ENCODE measurements at regions not wholly inside any gene's neighbourhood (a gene's known extent, or its start where the extent isn't known, plus 50 kb on each side); places are given as distances from the start of the nearest gene placed in this dataset.

- DNase-seq = no peak
- intact Hi-C loops (cut with DNase I) = no loop called here
- WGBS, 2 donors = 55 to 78% methylated on average over 6 of the region's 6 CpGs
- peaks cover 0 to 15% (median 6%) of the 10 kb centered on the region in 3 donors for H3K9me3 ChIP-seq
- TF ChIP-seq CTCF (IDR thresholded peaks at IDR 0.05) (no peak), POLR2A (IDR thresholded peaks at IDR 0.05) (no peak)
- peak overlapping the region in 2 of 4 donors; percentile 21 to 40 for H3K27ac ChIP-seq
- H3K4me3 ChIP-seq = no peak overlapping the region
- peaks cover 0 to 13% (median 0%) of the 10 kb centered on the region in 3 donors for H3K4me1 ChIP-seq
- no peaks in the 10 kb centered on the region for H3K27me3 ChIP-seq
- H3K36me3 ChIP-seq = no peaks in the 10 kb centered on the region
These were observed 70.3 kb upstream of the SH3PXD2B start for GRCh38 chr5:172524573-172525021.

GRCh38 chr5:172523146-172523745, 68.9 kb upstream of the SH3PXD2B start:
- peak overlapping the region in 3 of 4 donors; percentile 9 to 21 (median 16) for H3K27ac ChIP-seq
- H3K4me1 ChIP-seq = peaks cover 0 to 13% (median 0%) of the 10 kb centered on the region in 3 donors
- peaks cover 0 to 15% (median 6%) of the 10 kb centered on the region in 3 donors for H3K9me3 ChIP-seq
- DNase-seq = no peak
- intact Hi-C loops (cut with DNase I) = no loop called here
- no peaks in the 10 kb centered on the region for H3K27me3 ChIP-seq
- H3K4me3 ChIP-seq = no peak overlapping the region
- no peak for TF ChIP-seq POLR2A (IDR thresholded peaks at IDR 0.05)
- no peak for TF ChIP-seq CTCF (IDR thresholded peaks at IDR 0.05)
- WGBS, 2 donors = 79 to 84% methylated on average over 6 of the region's 6 CpGs
- no peaks in the 10 kb centered on the region for H3K36me3 ChIP-seq

- H3K27me3 ChIP-seq = no peaks in the 10 kb centered on the region
- H3K4me1 ChIP-seq = peaks cover 0 to 8% (median 0%) of the 10 kb centered on the region in 3 donors
- peaks cover 0 to 15% (median 6%) of the 10 kb centered on the region in 3 donors for H3K9me3 ChIP-seq
- intact Hi-C loops (cut with DNase I) = no loop called here
- H3K27ac ChIP-seq = no peak overlapping the region
- WGBS, 2 donors = 68 to 77% methylated on average over 3 of the region's 3 CpGs
- no peak overlapping the region for H3K4me3 ChIP-seq
- TF ChIP-seq POLR2A (IDR thresholded peaks at IDR 0.05) = no peak
- no peak for TF ChIP-seq CTCF (IDR thresholded peaks at IDR 0.05)
- DNase-seq = no peak
- H3K36me3 ChIP-seq = no peaks in the 10 kb centered on the region
These were observed 67.1 kb upstream of the SH3PXD2B start for GRCh38 chr5:172521338-172521932.

GRCh38 chr5:172511952-172512351, 57.6 kb upstream of the SH3PXD2B start:
- no peaks in the 10 kb centered on the region for H3K36me3 ChIP-seq
- H3K4me3 ChIP-seq = no peak overlapping the region
- no peak for TF ChIP-seq CTCF (IDR thresholded peaks at IDR 0.05)
- no peak for TF ChIP-seq POLR2A (IDR thresholded peaks at IDR 0.05)
- DNase-seq = no peak
- H3K4me1 ChIP-seq = peaks cover 0 to 5% (median 0%) of the 10 kb centered on the region in 3 donors
- intact Hi-C loops (cut with DNase I) = no loop called here
- H3K9me3 ChIP-seq = peaks cover 0 to 17% (median 0%) of the 10 kb centered on the region in 3 donors
- no peaks in the 10 kb centered on the region for H3K27me3 ChIP-seq
- H3K27ac ChIP-seq = no peak overlapping the region

GRCh38 chr5:172509405-172509781, 55.1 kb upstream of the SH3PXD2B start:
- H3K36me3 ChIP-seq = no peaks in the 10 kb centered on the region
- DNase-seq = no peak
- 56 to 60% methylated on average over 8 of the region's 8 CpGs for WGBS, 2 donors
- peaks cover 0 to 17% (median 0%) of the 10 kb centered on the region in 3 donors for H3K9me3 ChIP-seq
- no peaks in the 10 kb centered on the region for H3K27me3 ChIP-seq
- no peak overlapping the region for H3K4me3 ChIP-seq
- peak overlapping the region in 2 of 4 donors; percentile 53 to 59 for H3K27ac ChIP-seq
- peaks cover 0 to 15% (median 8%) of the 10 kb centered on the region in 3 donors for H3K4me1 ChIP-seq
- intact Hi-C loops (cut with DNase I) = no loop called here
- no peak for TF ChIP-seq CTCF (IDR thresholded peaks at IDR 0.05)
- no peak for TF ChIP-seq POLR2A (IDR thresholded peaks at IDR 0.05)

Data from esophagus squamous epithelium (tissue), 5 donors.